GM19351 (cell line): ENCODE measurements at regions not wholly inside any gene's neighbourhood (a gene's known extent, or its start where the extent isn't known, plus 50 kb on each side); places are given as distances from the start of the nearest gene placed in this dataset.
A peak's percentile ranks its signal among the peaks of the same experiment; 100 is the strongest.
"Not testable (repeated sequence)": the region's sequence is repeated elsewhere in the genome, so short reads cannot be mapped to it uniquely, and the experiment has no call there.

Experiments used
- ATAC-seq: cut with Tn5 transposase; IDR thresholded peaks from one replicate; pipeline ENCODE4 v1.9.1; 2021; ENCODE audit warnings: mild to moderate bottlenecking, moderate library complexity; ENCODE audit not compliant: unreplicated experiment

GRCh38 chr12:22115711-22116110, 69.7 kb downstream of the CMAS start:
- ATAC-seq = no peak

- ATAC-seq = no peak
These were observed 70.4 kb downstream of the CMAS start for GRCh38 chr12:22116376-22116775.

DNA sequence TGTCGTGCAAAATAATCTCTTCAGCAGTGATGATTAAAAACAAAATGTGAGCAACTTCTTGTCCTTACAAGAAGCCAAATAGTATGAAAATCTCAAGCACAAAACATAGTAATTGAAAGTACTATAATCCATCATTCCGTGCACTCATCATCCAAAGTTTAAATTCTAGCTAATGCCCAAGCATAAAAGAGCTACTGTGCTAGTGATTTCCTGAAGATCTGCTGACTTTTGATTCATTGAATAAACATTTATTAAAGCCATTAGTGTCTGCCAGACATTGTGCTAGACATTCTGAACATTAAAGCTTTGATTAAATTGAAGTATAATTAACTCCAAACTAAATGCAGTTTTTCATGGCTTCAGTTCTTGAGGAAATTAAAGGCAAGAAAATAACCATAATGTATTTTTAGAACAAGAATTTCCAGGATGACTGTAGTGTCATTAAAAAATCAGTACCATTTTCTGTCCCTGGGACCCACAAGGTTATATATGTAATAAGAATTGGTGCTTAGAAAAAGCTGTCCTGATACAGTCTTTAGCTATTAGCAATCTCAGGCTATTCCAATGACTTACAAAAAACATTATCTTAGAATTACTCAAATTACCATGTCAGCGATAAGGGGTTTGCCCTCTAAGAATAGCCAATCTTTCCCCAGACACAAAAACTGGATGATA, 71.7 kb downstream of the CMAS start:
- ATAC-seq = no peak

- no peak for ATAC-seq
These were observed 72.3 kb downstream of the CMAS start for GRCh38 chr12:22118238-22118790.

GRCh38 chr12:22121224-22121623, 75.2 kb downstream of the CMAS start:
- peak; percentile 81 for ATAC-seq

- no peak for ATAC-seq
These were observed 76.3 kb downstream of the CMAS start for GRCh38 chr12:22122359-22122758.

GRCh38 chr12:22124987-22125386, 79.0 kb downstream of the CMAS start:
- ATAC-seq = no peak

- not testable (repeated sequence) for ATAC-seq
These were observed 80.1 kb downstream of the CMAS start for GRCh38 chr12:22126101-22126500.

GRCh38 chr12:22126758-22127157, 80.7 kb downstream of the CMAS start:
- ATAC-seq = no peak

GRCh38 chr12:22130671-22131070, 84.7 kb downstream of the CMAS start:
- ATAC-seq = no peak

DNA sequence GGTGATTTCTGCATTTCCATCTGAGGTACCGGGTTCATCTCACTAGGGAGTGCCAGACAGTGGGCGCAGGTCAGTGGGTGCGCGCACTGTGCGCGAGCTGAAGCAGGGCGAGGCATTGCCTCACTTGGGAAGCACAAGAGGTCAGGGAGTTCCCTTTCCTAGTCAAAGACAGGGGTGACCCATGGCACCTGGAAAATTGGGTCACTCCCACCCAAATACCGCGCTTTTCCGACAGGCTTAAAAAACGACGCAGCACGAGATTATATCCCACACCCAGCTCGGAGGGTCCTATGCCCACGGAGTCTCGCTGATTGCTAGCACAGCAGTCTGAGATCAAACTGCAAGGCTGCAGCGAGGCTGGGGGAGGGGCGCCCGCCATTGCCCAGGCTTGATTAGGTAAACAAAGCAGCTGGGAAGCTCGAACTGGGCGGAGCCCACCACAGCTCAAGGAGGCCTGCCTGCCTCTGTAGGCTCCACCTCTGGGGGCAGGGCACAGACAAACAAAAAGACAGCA, 90.6 kb downstream of the CMAS start:
- not testable (repeated sequence) for ATAC-seq
